Esophagus squamous epithelium (tissue), 5 donors: ENCODE measurements at regions not wholly inside any gene's neighbourhood (a gene's known extent, or its start where the extent isn't known, plus 50 kb on each side); places are given as distances from the start of the nearest gene placed in this dataset.
A peak's percentile ranks its signal among the peaks of the same experiment; 100 is the strongest.

Experiments
- DNase-seq: peaks from one replicate; lab custom pipeline; 2025; lab: John Stamatoyannopoulos, UW
- H3K27ac ChIP-seq, 4 donors: fragments of 200-600 bp; sonication (generic); one replicate each; pipeline ENCODE4 v1.5.1; 2016 to 2019; ENCODE audit warnings: mild to moderate bottlenecking in 1 of 4
- H3K27me3 ChIP-seq, 4 donors: fragments of 200-600 bp; sonication (generic); 1 replicate in 3 of 4; 2 replicates in 1 of 4; pipeline versions ENCODE4 v1.5.1 to v1.6.0; 2017 to 2021; ENCODE audit warnings: antibody characterized with exemption in 1 of 4
- H3K36me3 ChIP-seq, 3 donors: fragments of 200-600 bp; sonication (generic); one replicate each; pipeline ENCODE4 v1.5.1; 2016 to 2019
- H3K4me1 ChIP-seq, 3 donors: fragments of 200-600 bp; sonication (generic); one replicate each; pipeline ENCODE4 v1.5.1; 2017 to 2019
- H3K4me3 ChIP-seq, 4 donors: fragments of 200-600 bp; sonication (generic); 1 replicate in 3 of 4; 2 replicates in 1 of 4; pipeline ENCODE4 v1.5.1; 2016 to 2019; ENCODE audit warnings: mild to moderate bottlenecking in 2 of 4, moderate library complexity in 1 of 4
- H3K9me3 ChIP-seq, 3 donors: fragments of 200-600 bp; sonication (generic); one replicate each; pipeline ENCODE4 v1.5.1; 2016 to 2019
- CTCF ChIP-seq, 6 experiments: fragments of 450-650 bp in 4 of 6; fragments of 200-600 bp in 2 of 6; sonication (generic) in 2 of 6; IDR thresholded peaks; one replicate each; pipeline ENCODE4 v1.5.1; 2016 to 2019; ENCODE audit warnings: antibody characterized with exemption in 6 of 6, mild to moderate bottlenecking in 4 of 6, moderate library complexity in 4 of 6
- POLR2A ChIP-seq, 4 donors: fragments of 450-650 bp; IDR thresholded peaks; one replicate each; pipeline ENCODE4 v1.6.1; 2017; ENCODE audit warnings: antibody characterized with exemption in 4 of 4, mild to moderate bottlenecking in 4 of 4, moderate library complexity in 3 of 4
- WGBS, 2 donors: methylation state at CpG; one replicate each; pipeline ENCODE4 v1.1.5; 2018; 5-methylcytosine and 5-hydroxymethylcytosine counted together
- intact Hi-C: fragments of 100-400 bp; cut with DNase I; formaldehyde crosslinking; loops from one replicate; pipeline ENCODE4 v1.15.0; 2022
- donor health status: DM: yes; HTN: yes; CAD: no.

- WGBS, 2 donors: 40 to 63% methylated on average over 1 of the region's 1 CpG
- Histone ChIP-seq H3K9me3 (no peaks in the 10 kb centered on the region), H3K4me1 (no peaks in the 10 kb centered on the region), H3K4me3 (no peak overlapping the region), H3K27ac (no peak overlapping the region), H3K36me3 (no peaks in the 10 kb centered on the region), H3K27me3 (no peaks in the 10 kb centered on the region)
- DNase-seq: no peak
- TF ChIP-seq CTCF (IDR thresholded peaks at IDR 0.05) (peak in 1 of 6 experiments; percentile 7), POLR2A (IDR thresholded peaks at IDR 0.05) (no peak)
- intact Hi-C loops: no loop called here
Observed at GRCh38 chr13:54449922-54450321, 1421.3 kb downstream of the OLFM4 start.

GRCh38 chr13:54484166-54484565 is 1455.6 kb downstream of the OLFM4 start:
- H3K4me1 ChIP-seq: no peaks in the 10 kb centered on the region
- no peak for TF ChIP-seq POLR2A (IDR thresholded peaks at IDR 0.05)
- no peak for TF ChIP-seq CTCF (IDR thresholded peaks at IDR 0.05)
- DNase-seq: no peak
- intact Hi-C loops: no loop called here
- no peaks in the 10 kb centered on the region for H3K9me3 ChIP-seq
- WGBS, 2 donors: 63 to 65% methylated on average over 1 of the region's 1 CpG
- H3K27ac ChIP-seq: no peak overlapping the region
- no peak overlapping the region for H3K4me3 ChIP-seq
- no peaks in the 10 kb centered on the region for H3K36me3 ChIP-seq
- H3K27me3 ChIP-seq: no peaks in the 10 kb centered on the region

GRCh38 chr13:54486421-54487166 is 1458.0 kb downstream of the OLFM4 start:
- H3K27ac ChIP-seq: no peak overlapping the region
- no peaks in the 10 kb centered on the region for H3K36me3 ChIP-seq
- H3K9me3 ChIP-seq: no peaks in the 10 kb centered on the region
- no peaks in the 10 kb centered on the region for H3K27me3 ChIP-seq
- H3K4me1 ChIP-seq: no peaks in the 10 kb centered on the region
- DNase-seq: no peak
- WGBS, 2 donors: 69 to 81% methylated on average over 7 of the region's 7 CpGs
- intact Hi-C loops: no loop called here
- no peak overlapping the region for H3K4me3 ChIP-seq
- TF ChIP-seq CTCF (IDR thresholded peaks at IDR 0.05) (no peak), POLR2A (IDR thresholded peaks at IDR 0.05) (no peak)

- no peaks in the 10 kb centered on the region for H3K27me3 ChIP-seq
- H3K9me3 ChIP-seq: no peaks in the 10 kb centered on the region
- no peaks in the 10 kb centered on the region for H3K36me3 ChIP-seq
- no peak for DNase-seq
- no peak overlapping the region for H3K4me3 ChIP-seq
- no peak for TF ChIP-seq POLR2A (IDR thresholded peaks at IDR 0.05)
- no peak for TF ChIP-seq CTCF (IDR thresholded peaks at IDR 0.05)
- WGBS, 2 donors: 94 to 100% methylated on average over 1 of the region's 1 CpG
- no peaks in the 10 kb centered on the region for H3K4me1 ChIP-seq
- H3K27ac ChIP-seq: no peak overlapping the region
- intact Hi-C loops: no loop called here
Observed at GRCh38 chr13:54489359-54489758, 1460.7 kb downstream of the OLFM4 start.

GRCh38 chr13:54492995-54493394 is 1464.4 kb downstream of the OLFM4 start:
- Histone ChIP-seq H3K27ac (no peak overlapping the region), H3K36me3 (no peaks in the 10 kb centered on the region), H3K4me1 (no peaks in the 10 kb centered on the region), H3K4me3 (no peak overlapping the region), H3K9me3 (no peaks in the 10 kb centered on the region), H3K27me3 (no peaks in the 10 kb centered on the region)
- no peak for TF ChIP-seq POLR2A (IDR thresholded peaks at IDR 0.05)
- no peak for TF ChIP-seq CTCF (IDR thresholded peaks at IDR 0.05)
- intact Hi-C loops: no loop called here
- DNase-seq: no peak
- 46 to 62% methylated on average over 3 of the region's 3 CpGs for WGBS, 2 donors
